Sigmoid colon (tissue), 6 donors: ENCODE measurements at regions not wholly inside any gene's neighbourhood (a gene's known extent, or its start where the extent isn't known, plus 50 kb on each side); places are given as distances from the start of the nearest gene placed in this dataset.

Source experiments
- DNase-seq: peaks from one replicate; pipeline ENCODE4 v3.0.0-alpha.2; 2019
- H3K27ac ChIP-seq, 4 donors: fragments of 200-600 bp; sonication (generic); one replicate each; pipeline ENCODE4 v1.5.1; 2016 to 2019; ENCODE audit warnings: mild to moderate bottlenecking in 1 of 4
- H3K27me3 ChIP-seq, 3 donors: fragments of 200-600 bp; sonication (generic); one replicate each; pipeline ENCODE4 v1.5.1; 2019; ENCODE audit warnings: mild to moderate bottlenecking in 1 of 3
- H3K36me3 ChIP-seq, 4 donors: fragments of 200-600 bp; sonication (generic); one replicate each; pipeline ENCODE4 v1.5.1; 2016 to 2019
- H3K4me1 ChIP-seq, 4 donors: fragments of 200-600 bp; sonication (generic); one replicate each; pipeline ENCODE4 v1.5.1; 2017 to 2019
- H3K4me3 ChIP-seq, 4 donors: fragments of 200-600 bp; sonication (generic); one replicate each; pipeline ENCODE4 v1.5.1; 2017 to 2019; ENCODE audit warnings: mild to moderate bottlenecking in 2 of 4, moderate library complexity in 1 of 4
- H3K9me3 ChIP-seq, 4 donors: fragments of 200-600 bp in 3 of 4; sonication (generic) in 3 of 4; one replicate each; pipeline versions ENCODE4 v1.5.1 to v1.6.1; 2013 to 2019
- EP300 ChIP-seq, 4 donors: sonication (generic); formaldehyde crosslinking; IDR thresholded peaks; one replicate each; pipeline ENCODE4 v1.6.1; 2017; ENCODE audit warnings: antibody characterized with exemption in 4 of 4
- POLR2A ChIP-seq, 2 donors: fragments of 450-650 bp; IDR thresholded peaks; one replicate each; pipeline ENCODE4 v1.6.1; 2016; ENCODE audit warnings: antibody characterized with exemption in 2 of 2, mild to moderate bottlenecking in 2 of 2, moderate library complexity in 2 of 2
- POLR2AphosphoS5 ChIP-seq, 4 donors: sonication (generic); formaldehyde crosslinking; IDR thresholded peaks; one replicate each; pipeline ENCODE4 v1.6.1; 2017; ENCODE audit warnings: antibody characterized with exemption in 4 of 4
- WGBS, 2 donors: extraction: QIAGEN DNeasy Blood & Tissue Kit; methylation state at CpG; one replicate each; pipeline ENCODE4 v1.1.7; 2013; 5-methylcytosine and 5-hydroxymethylcytosine counted together
- intact Hi-C: fragments of 100-400 bp; cut with DNase I; formaldehyde crosslinking; loops from one replicate; pipeline ENCODE4 v1.15.1; 2023
- TF ChIP-seq, protein P1 (sequence below), 4 experiments: fragments of 450-650 bp in 3 of 4; fragments of 200-600 bp in 1 of 4; IDR thresholded peaks; one replicate each; pipeline ENCODE4 v1.5.1; 2016 to 2019; ENCODE audit warnings: antibody characterized with exemption in 4 of 4, mild to moderate bottlenecking in 3 of 4, moderate library complexity in 2 of 4
- donor health status: healthy with polysubstance abuse.
- donor health status: healthy.

DNA sequence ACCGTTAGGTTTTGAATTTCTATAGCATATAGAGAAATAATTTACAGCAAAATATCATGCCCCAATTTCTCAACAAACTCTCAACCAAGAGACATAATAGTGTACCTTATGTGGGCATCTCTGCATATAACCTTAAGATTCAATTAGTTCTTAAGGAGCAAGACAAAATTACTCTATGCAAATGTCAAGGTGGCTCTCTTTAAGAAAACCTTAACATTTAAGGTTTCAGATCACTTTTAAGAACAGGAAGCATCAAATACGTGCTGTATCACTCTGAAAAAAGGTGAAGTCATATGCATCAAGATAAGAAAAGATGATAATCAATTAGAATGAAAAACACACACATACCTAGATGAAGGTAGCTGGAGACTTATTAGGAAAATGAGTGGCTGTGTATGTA is 728.0 kb downstream of the FLRT2 start:
- no peaks in the 10 kb centered on the region for H3K9me3 ChIP-seq
- no peak overlapping the region for H3K27ac ChIP-seq
- no peaks in the 10 kb centered on the region for H3K36me3 ChIP-seq
- TF ChIP-seq POLR2A (IDR thresholded peaks at IDR 0.05) (no peak), POLR2AphosphoS5 (IDR thresholded peaks at IDR 0.05) (no peak), EP300 (IDR thresholded peaks at IDR 0.05) (no peak)
- TF ChIP-seq, protein P1, sequence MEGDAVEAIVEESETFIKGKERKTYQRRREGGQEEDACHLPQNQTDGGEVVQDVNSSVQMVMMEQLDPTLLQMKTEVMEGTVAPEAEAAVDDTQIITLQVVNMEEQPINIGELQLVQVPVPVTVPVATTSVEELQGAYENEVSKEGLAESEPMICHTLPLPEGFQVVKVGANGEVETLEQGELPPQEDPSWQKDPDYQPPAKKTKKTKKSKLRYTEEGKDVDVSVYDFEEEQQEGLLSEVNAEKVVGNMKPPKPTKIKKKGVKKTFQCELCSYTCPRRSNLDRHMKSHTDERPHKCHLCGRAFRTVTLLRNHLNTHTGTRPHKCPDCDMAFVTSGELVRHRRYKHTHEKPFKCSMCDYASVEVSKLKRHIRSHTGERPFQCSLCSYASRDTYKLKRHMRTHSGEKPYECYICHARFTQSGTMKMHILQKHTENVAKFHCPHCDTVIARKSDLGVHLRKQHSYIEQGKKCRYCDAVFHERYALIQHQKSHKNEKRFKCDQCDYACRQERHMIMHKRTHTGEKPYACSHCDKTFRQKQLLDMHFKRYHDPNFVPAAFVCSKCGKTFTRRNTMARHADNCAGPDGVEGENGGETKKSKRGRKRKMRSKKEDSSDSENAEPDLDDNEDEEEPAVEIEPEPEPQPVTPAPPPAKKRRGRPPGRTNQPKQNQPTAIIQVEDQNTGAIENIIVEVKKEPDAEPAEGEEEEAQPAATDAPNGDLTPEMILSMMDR (IDR thresholded peaks at IDR 0.05) = no peak
- WGBS, 2 donors = 49 to 70% methylated on average over 2 of the region's 2 CpGs
- no peaks in the 10 kb centered on the region for H3K4me1 ChIP-seq
- H3K27me3 ChIP-seq = no peaks in the 10 kb centered on the region
- no peak overlapping the region for H3K4me3 ChIP-seq
- intact Hi-C loops = no loop called here
- DNase-seq = no peak

DNA sequence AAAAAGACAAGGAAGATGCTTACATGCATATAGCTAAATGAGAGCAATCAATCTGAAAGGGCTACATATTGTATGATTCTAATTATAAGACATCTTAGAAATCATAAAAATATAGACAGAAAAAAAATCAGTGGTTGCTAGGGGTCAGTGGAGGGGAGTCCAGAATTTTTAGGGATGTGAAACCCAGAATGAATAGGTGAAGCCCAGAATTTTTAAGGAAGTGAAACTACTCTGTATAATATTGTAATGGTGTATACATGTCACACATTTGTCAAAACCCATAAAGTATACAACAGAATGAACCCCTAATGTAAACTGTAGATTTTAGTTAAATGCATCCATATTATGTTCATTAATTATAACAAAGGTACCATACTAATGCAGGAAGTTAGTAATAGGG is 713.2 kb downstream of the FLRT2 start:
- H3K27ac ChIP-seq = no peak overlapping the region
- no peak overlapping the region for H3K4me3 ChIP-seq
- TF ChIP-seq POLR2A (IDR thresholded peaks at IDR 0.05) (no peak), EP300 (IDR thresholded peaks at IDR 0.05) (no peak), POLR2AphosphoS5 (IDR thresholded peaks at IDR 0.05) (no peak)
- TF ChIP-seq, protein P1 (IDR thresholded peaks at IDR 0.05) = no peak
- no peaks in the 10 kb centered on the region for H3K4me1 ChIP-seq
- intact Hi-C loops = no loop called here
- H3K27me3 ChIP-seq = no peaks in the 10 kb centered on the region
- no peaks in the 10 kb centered on the region for H3K9me3 ChIP-seq
- no peaks in the 10 kb centered on the region for H3K36me3 ChIP-seq
- no peak for DNase-seq

DNA sequence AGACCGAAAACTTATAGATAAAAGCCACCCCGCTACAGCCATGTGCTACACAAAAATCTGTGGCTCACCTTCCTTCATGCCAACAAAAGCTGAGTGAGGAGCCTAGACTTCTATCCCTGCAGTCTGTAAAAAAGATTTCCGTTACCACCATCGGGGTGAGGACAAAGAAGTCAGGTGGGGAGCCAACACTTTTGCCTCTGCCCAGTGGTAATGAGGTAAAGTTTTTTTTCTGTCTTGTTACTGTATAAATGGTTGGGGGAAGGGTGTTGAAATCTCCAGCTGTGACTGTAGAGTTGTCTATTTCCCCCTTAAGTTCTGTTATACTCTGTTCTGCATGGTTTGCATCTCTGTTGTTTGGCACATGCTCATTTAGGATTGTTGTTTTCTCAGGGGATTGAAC is 707.8 kb downstream of the FLRT2 start:
- DNase-seq = no peak
- Histone ChIP-seq H3K27ac (no peak overlapping the region), H3K4me3 (no peak overlapping the region), H3K36me3 (no peaks in the 10 kb centered on the region), H3K4me1 (no peaks in the 10 kb centered on the region), H3K27me3 (no peaks in the 10 kb centered on the region), H3K9me3 (peaks cover 0 to 5% (median 0%) of the 10 kb centered on the region in 4 donors)
- WGBS, 2 donors = 72 to 75% methylated on average over 4 of the region's 4 CpGs
- intact Hi-C loops = no loop called here
- no peak for TF ChIP-seq EP300 (IDR thresholded peaks at IDR 0.05)
- no peak for TF ChIP-seq POLR2A (IDR thresholded peaks at IDR 0.05)
- TF ChIP-seq, protein P1 (IDR thresholded peaks at IDR 0.05) = no peak
- TF ChIP-seq POLR2AphosphoS5 (IDR thresholded peaks at IDR 0.05) = no peak

DNA sequence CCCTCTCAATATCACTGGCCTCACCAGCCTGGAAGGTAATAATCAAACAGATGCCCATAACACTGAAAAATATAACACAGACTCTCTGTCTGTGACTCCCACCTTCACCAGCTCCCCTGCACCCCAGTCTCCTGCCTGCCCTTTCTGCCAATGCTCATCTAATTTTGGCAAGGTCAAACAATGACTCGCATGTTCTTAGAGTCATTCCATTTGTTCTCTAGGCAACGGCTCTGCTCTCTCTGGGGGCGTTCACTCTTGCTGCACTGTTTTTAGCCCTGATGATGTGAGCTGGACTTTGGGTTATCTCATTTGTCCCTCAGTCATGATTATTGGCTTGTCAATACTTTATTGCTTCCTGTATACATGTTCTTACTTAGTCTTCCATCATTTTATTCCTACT is 691.8 kb downstream of the FLRT2 start:
- Histone ChIP-seq H3K4me1 (no peaks in the 10 kb centered on the region), H3K27ac (no peak overlapping the region), H3K9me3 (no peaks in the 10 kb centered on the region), H3K36me3 (no peaks in the 10 kb centered on the region), H3K4me3 (no peak overlapping the region), H3K27me3 (no peaks in the 10 kb centered on the region)
- WGBS, 2 donors = 54 to 65% methylated on average over 3 of the region's 3 CpGs
- TF ChIP-seq, protein P1 (IDR thresholded peaks at IDR 0.05) = no peak
- no peak for TF ChIP-seq POLR2AphosphoS5 (IDR thresholded peaks at IDR 0.05)
- intact Hi-C loops = no loop called here
- DNase-seq = no peak

DNA sequence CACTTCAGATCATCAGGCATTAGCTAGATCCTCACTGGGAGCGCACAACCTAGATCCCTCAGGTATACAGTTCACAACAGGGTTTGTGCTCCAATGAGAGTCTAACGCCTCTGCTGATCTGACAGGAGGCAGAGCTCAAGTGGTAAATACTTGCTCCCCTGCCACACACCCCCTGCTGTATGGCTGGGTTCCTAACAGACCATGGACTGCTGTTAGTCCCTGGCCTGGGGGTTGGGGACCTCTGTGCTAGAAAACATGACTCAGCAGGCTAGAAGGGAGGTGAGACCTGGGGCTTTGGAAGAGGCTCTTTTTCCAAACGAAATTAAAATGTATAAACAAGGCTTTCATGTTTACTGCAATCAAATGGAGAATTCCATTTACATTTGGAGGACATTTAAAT is 691.1 kb downstream of the FLRT2 start:
- no peak for DNase-seq

More for the DNA sequence above, 691.1 kb downstream of the FLRT2 start:
- no peaks in the 10 kb centered on the region for H3K9me3 ChIP-seq
- H3K36me3 ChIP-seq = no peaks in the 10 kb centered on the region
- no peak overlapping the region for H3K27ac ChIP-seq
- H3K4me1 ChIP-seq = no peaks in the 10 kb centered on the region
- TF ChIP-seq, protein P1 (IDR thresholded peaks at IDR 0.05) = no peak
- TF ChIP-seq POLR2A (IDR thresholded peaks at IDR 0.05) (no peak), EP300 (IDR thresholded peaks at IDR 0.05) (no peak), POLR2AphosphoS5 (IDR thresholded peaks at IDR 0.05) (no peak)
- intact Hi-C loops = no loop called here
- no peaks in the 10 kb centered on the region for H3K27me3 ChIP-seq
- H3K4me3 ChIP-seq = no peak overlapping the region
- 56 to 68% methylated on average over 3 of the region's 3 CpGs for WGBS, 2 donors
